Lung (tissue), 11 donors: ENCODE measurements at regions not wholly inside any gene's neighbourhood (a gene's known extent, or its start where the extent isn't known, plus 50 kb on each side); places are given as distances from the start of the nearest gene placed in this dataset.

Source experiments
- ATAC-seq: fragments of 200-7000 bp; cut with Tn5 transposase; one replicate; pipeline ENCODE4 v1.9.1; 2020; ENCODE audit warnings: moderate number of reproducible peaks; ENCODE audit not compliant: insufficient read depth, low FRiP score
- DNase-seq, 3 donors: peaks; one replicate each; pipeline ENCODE4 v3.0.0-alpha.2; 2013 to 2017
- H3K27ac ChIP-seq, 2 donors: one replicate each; pipeline ENCODE4 v1.5.1; 2013; ENCODE audit warnings: mild to moderate bottlenecking in 2 of 2, moderate library complexity in 2 of 2, control low read depth in 1 of 2, inconsistent platforms in 1 of 2, low read depth in 1 of 2, low read length in 1 of 2
- H3K27me3 ChIP-seq, 3 donors: one replicate each; pipeline ENCODE4 v1.5.1; 2013; ENCODE audit warnings: low read length in 2 of 3; ENCODE audit not compliant: control insufficient read depth in 3 of 3, insufficient read depth in 3 of 3
- H3K36me3 ChIP-seq, 4 donors: one replicate each; pipeline ENCODE4 v1.5.1; 2013; ENCODE audit warnings: low read length in 4 of 4, mild to moderate bottlenecking in 1 of 4, moderate library complexity in 1 of 4; ENCODE audit not compliant: control insufficient read depth in 4 of 4, insufficient read depth in 4 of 4
- H3K4me1 ChIP-seq, 5 donors: one replicate each; pipeline ENCODE4 v1.5.1; 2013; ENCODE audit warnings: low read length in 5 of 5, mild to moderate bottlenecking in 2 of 5, moderate library complexity in 1 of 5; ENCODE audit not compliant: control insufficient read depth in 5 of 5, insufficient read depth in 5 of 5
- H3K4me3 ChIP-seq: one replicate; pipeline ENCODE4 v1.5.1; 2013; ENCODE audit warnings: mild to moderate bottlenecking, control low read depth, moderate library complexity
- H3K9ac ChIP-seq, 2 donors: one replicate each; pipeline ENCODE4 v1.5.1; 2013; ENCODE audit warnings: low read length in 2 of 2, control low read depth in 1 of 2; ENCODE audit not compliant: insufficient read depth in 1 of 2
- H3K9me3 ChIP-seq, 4 donors: one replicate each; pipeline ENCODE4 v1.5.1; 2013; ENCODE audit warnings: low read length in 3 of 4, mild to moderate bottlenecking in 1 of 4, moderate library complexity in 1 of 4; ENCODE audit not compliant: control insufficient read depth in 4 of 4, insufficient read depth in 3 of 4
- WGBS, 2 donors: extraction: QIAGEN DNeasy Blood & Tissue Kit; methylation state at CpG; one replicate each; pipeline ENCODE4 v1.1.7; 2013; 5-methylcytosine and 5-hydroxymethylcytosine counted together
- TF ChIP-seq, protein P1 (sequence below): IDR thresholded peaks from 2 replicates; pipeline ENCODE4 v1.5.1; 2012; ENCODE audit warnings: mild to moderate bottlenecking; ENCODE audit errors: control extremely low read depth, extremely low read depth
- donor health status: control.
- donor health status: control.
- donor health status: Bipolar disorder and iron deficiency.
- donor health status: healthy.
- donor health status: DM: yes; HTN: yes; CAD: no.

DNA sequence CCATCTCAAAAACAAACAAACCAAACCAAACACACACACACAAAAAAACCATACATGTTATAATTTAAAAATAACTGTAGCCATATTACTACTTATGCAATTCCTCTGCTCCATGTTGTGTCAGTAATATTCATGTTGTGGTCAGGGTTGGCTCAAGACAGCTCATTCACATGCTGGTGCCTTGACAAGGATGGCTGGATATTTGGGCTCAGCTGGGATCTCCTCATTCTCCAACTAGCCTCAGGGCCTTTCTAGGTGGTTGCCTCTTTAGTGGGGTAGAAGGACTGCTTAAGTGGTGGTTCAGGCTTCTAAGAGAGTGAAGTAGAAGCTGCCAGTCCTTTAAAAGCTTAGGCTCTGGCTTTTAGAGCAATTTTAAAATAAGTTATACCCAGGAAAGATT is 189.3 kb downstream of the ADRA2A start:
- H3K27ac ChIP-seq = no peak overlapping the region
- no peak overlapping the region for H3K9ac ChIP-seq
- ATAC-seq (no peak), DNase-seq (no peak)
- no peak overlapping the region for H3K4me3 ChIP-seq
- TF ChIP-seq, protein P1, sequence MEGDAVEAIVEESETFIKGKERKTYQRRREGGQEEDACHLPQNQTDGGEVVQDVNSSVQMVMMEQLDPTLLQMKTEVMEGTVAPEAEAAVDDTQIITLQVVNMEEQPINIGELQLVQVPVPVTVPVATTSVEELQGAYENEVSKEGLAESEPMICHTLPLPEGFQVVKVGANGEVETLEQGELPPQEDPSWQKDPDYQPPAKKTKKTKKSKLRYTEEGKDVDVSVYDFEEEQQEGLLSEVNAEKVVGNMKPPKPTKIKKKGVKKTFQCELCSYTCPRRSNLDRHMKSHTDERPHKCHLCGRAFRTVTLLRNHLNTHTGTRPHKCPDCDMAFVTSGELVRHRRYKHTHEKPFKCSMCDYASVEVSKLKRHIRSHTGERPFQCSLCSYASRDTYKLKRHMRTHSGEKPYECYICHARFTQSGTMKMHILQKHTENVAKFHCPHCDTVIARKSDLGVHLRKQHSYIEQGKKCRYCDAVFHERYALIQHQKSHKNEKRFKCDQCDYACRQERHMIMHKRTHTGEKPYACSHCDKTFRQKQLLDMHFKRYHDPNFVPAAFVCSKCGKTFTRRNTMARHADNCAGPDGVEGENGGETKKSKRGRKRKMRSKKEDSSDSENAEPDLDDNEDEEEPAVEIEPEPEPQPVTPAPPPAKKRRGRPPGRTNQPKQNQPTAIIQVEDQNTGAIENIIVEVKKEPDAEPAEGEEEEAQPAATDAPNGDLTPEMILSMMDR = no peak
- no peaks in the 10 kb centered on the region for H3K9me3 ChIP-seq
- H3K27me3 ChIP-seq = no peaks in the 10 kb centered on the region
- H3K36me3 ChIP-seq = no peaks in the 10 kb centered on the region
- H3K4me1 ChIP-seq = no peaks in the 10 kb centered on the region

DNA sequence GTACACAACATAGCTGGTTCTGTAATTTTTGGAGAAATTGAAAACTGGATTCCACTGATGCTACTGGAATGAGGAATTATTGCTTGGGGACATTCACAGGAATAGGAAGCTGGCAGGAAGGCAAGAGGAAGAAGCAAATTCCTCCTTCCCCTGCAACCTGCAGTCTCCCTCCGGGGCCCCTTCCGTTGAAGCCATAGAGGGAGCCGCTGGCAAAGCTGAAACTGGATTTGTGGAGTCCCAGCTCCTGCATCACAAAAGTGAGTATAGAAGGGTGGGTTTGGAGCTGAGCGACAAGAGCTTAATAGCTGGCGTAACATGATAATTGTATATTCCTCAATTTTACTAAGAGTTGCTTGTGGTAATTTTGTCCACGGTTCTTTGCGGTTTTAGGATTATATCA is 190.8 kb downstream of the ADRA2A start:
- no peaks in the 10 kb centered on the region for H3K9me3 ChIP-seq
- no peaks in the 10 kb centered on the region for H3K4me1 ChIP-seq
- DNase-seq = no peak
- no peak overlapping the region for H3K27ac ChIP-seq
- no peaks in the 10 kb centered on the region for H3K36me3 ChIP-seq
- WGBS, 2 donors = 43 to 55% methylated on average over 7 of the region's 7 CpGs
- TF ChIP-seq, protein P1 = no peak
- ATAC-seq = no peak
- H3K9ac ChIP-seq = no peak overlapping the region
- no peaks in the 10 kb centered on the region for H3K27me3 ChIP-seq
- no peak overlapping the region for H3K4me3 ChIP-seq

DNA sequence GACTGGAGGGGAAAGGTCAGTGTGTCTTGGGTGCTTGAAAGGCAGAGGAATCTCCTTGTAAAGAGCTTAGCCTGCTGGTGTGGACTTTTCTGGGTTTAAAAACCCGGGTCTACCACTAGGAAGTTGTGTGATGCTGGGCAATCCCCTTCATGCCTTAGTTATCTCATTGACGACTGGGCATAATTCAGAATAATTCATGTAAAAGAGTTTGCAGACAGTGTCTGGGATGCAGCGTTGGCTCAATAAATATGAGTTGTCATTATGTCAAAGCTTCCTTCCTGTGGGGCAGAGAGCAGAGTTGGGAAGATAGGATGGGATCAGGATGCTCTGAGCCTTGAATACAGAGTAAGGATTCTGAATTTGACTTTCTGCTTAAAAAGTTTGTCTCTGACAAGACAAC is 196.4 kb downstream of the ADRA2A start:
- ATAC-seq (no peak), DNase-seq (no peak)
- H3K27me3 ChIP-seq = no peaks in the 10 kb centered on the region
- H3K27ac ChIP-seq = no peak overlapping the region
- TF ChIP-seq, protein P1 = no peak
- no peaks in the 10 kb centered on the region for H3K4me1 ChIP-seq
- H3K9ac ChIP-seq = no peak overlapping the region
- WGBS, 2 donors = 36 to 47% methylated on average over 3 of the region's 3 CpGs
- H3K4me3 ChIP-seq = no peak overlapping the region
- no peaks in the 10 kb centered on the region for H3K9me3 ChIP-seq
- no peaks in the 10 kb centered on the region for H3K36me3 ChIP-seq

DNA sequence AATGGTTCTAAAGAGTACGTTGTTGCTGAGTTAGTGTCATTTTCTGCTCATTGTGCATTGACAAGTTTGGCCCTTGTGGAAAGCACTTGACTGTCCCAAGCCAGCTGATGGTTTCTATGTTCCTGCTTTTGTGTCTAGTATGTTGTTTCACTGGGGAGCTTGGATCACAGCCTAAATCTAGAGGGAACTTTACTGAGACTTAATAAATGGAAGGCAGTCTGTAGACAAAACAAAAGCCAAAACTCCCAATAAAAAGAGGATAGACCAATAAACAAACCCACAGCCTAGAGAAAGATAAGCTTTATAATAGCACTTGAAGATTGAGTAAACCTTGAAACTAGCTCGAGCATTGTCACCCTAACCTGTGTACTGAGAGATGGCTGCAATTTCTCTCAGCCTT is 196.8 kb downstream of the ADRA2A start:
- H3K4me3 ChIP-seq = no peak overlapping the region
- no peaks in the 10 kb centered on the region for H3K27me3 ChIP-seq
- WGBS, 2 donors = 54 to 73% methylated on average over 2 of the region's 2 CpGs
- ATAC-seq = no peak
- H3K27ac ChIP-seq = no peak overlapping the region
- H3K9me3 ChIP-seq = no peaks in the 10 kb centered on the region
- no peaks in the 10 kb centered on the region for H3K36me3 ChIP-seq
- TF ChIP-seq, protein P1 = no peak
- no peak for DNase-seq
- H3K4me1 ChIP-seq = no peaks in the 10 kb centered on the region
- H3K9ac ChIP-seq = no peak overlapping the region
